ENCODE measurements at regions not wholly inside any gene's neighbourhood (a gene's known extent, or its start where the extent isn't known, plus 50 kb on each side); places are given as distances from the start of the nearest gene placed in this dataset.

GRCh38 chr3:64837986-64838735 is 150.4 kb upstream of the ADAMTS9 start:
- H3K36me3 ChIP-seq (ENCODE audit: insufficient read depth in 1 of 2, low read depth in 1 of 2), result no peaks in the 10 kb centered on the region
- 68 to 82% (median 72%) methylated on average over 6 of the region's 6 CpGs for WGBS, 3 donors
- H3K4me3 ChIP-seq, result no peak overlapping the region
- no peak for TF ChIP-seq CTCF (IDR thresholded peaks at IDR 0.05)
- no peaks in the 10 kb centered on the region for H3K27me3 ChIP-seq (ENCODE audit: insufficient read depth in 3 of 3, low read length in 2 of 3)
- H3K4me1 ChIP-seq, result no peaks in the 10 kb centered on the region
- ATAC-seq (no peak), DNase-seq (no peak)
- H3K9me3 ChIP-seq, result no peaks in the 10 kb centered on the region
- H3K27ac ChIP-seq, result no peak overlapping the region
- intact Hi-C loops (cut with DNase I), result no loop called here

GRCh38 chr3:64837126-64837738 is 149.4 kb upstream of the ADAMTS9 start:
- no peaks in the 10 kb centered on the region for H3K4me1 ChIP-seq
- no peaks in the 10 kb centered on the region for H3K36me3 ChIP-seq (ENCODE audit: insufficient read depth in 1 of 2, low read depth in 1 of 2)
- no peak for TF ChIP-seq CTCF (IDR thresholded peaks at IDR 0.05)
- intact Hi-C loops (cut with DNase I), result no loop called here
- no peak overlapping the region for H3K27ac ChIP-seq
- no peaks in the 10 kb centered on the region for H3K27me3 ChIP-seq (ENCODE audit: insufficient read depth in 3 of 3, low read length in 2 of 3)
- DNase-seq (no peak), ATAC-seq (no peak)
- H3K4me3 ChIP-seq, result no peak overlapping the region
- H3K9me3 ChIP-seq, result no peaks in the 10 kb centered on the region
- 48 to 82% (median 54%) methylated on average over 2 of the region's 2 CpGs for WGBS, 3 donors

GRCh38 chr3:64836097-64836496 is 148.3 kb upstream of the ADAMTS9 start:
- Histone ChIP-seq H3K4me3 (no peak overlapping the region), H3K9me3 (no peaks in the 10 kb centered on the region), H3K36me3 (ENCODE audit: insufficient read depth in 1 of 2, low read depth in 1 of 2) (no peaks in the 10 kb centered on the region), H3K27me3 (ENCODE audit: insufficient read depth in 3 of 3, low read length in 2 of 3) (no peaks in the 10 kb centered on the region), H3K4me1 (no peaks in the 10 kb centered on the region), H3K27ac (no peak overlapping the region)
- ATAC-seq (no peak), DNase-seq (no peak)
- no peak for TF ChIP-seq CTCF (IDR thresholded peaks at IDR 0.05)
- intact Hi-C loops (cut with DNase I), result no loop called here
- WGBS, 3 donors, result 87 to 96% (median 90%) methylated on average over 2 of the region's 2 CpGs

GRCh38 chr3:64832098-64832497 is 144.3 kb upstream of the ADAMTS9 start:
- no peak for TF ChIP-seq CTCF (IDR thresholded peaks at IDR 0.05)
- H3K4me1 ChIP-seq, result no peaks in the 10 kb centered on the region
- no peak for DNase-seq
- no peaks in the 10 kb centered on the region for H3K9me3 ChIP-seq
- intact Hi-C loops (cut with DNase I), result no loop called here
- no peak overlapping the region for H3K4me3 ChIP-seq
- H3K36me3 ChIP-seq (ENCODE audit: insufficient read depth in 1 of 2, low read depth in 1 of 2), result no peaks in the 10 kb centered on the region
- no peaks in the 10 kb centered on the region for H3K27me3 ChIP-seq (ENCODE audit: insufficient read depth in 3 of 3, low read length in 2 of 3)
- 63 to 75% (median 63%) methylated on average over 5 of the region's 5 CpGs for WGBS, 3 donors
- ATAC-seq, result no peak
- no peak overlapping the region for H3K27ac ChIP-seq
